ENCODE measurements at regions not wholly inside any gene's neighbourhood (a gene's known extent, or its start where the extent isn't known, plus 50 kb on each side); places are given as distances from the start of the nearest gene placed in this dataset.

DNA sequence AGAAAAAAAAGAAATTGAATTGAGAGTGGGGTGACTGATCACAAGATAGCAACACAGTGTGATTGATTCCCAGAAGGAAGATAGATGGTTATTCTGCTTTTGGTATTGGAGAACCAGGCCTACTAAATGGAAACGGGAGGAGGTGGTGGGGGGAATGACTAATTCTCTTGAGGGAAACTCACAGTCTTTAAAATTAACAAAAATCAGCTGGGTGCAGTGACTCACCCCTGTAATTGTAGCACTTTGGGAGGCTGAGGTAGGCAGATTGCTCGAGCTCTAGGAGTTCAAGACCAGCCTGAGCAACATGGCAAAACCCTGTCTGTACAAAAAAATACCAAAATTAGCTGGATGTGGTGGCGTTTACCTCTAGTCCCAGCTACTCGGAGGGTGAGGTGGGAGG is 134.6 kb upstream of the PDE4B start:
- Mint-ChIP-seq H3K9me3 (peaks cover 5% of the 10 kb centered on the region), H3K36me3 (ENCODE audit: low read depth) (no peaks in the 10 kb centered on the region), H3K27me3 (ENCODE audit: low read depth) (peaks cover 6% of the 10 kb centered on the region), H3K27ac (no peak overlapping the region), H3K4me1 (ENCODE audit: low read depth) (no peaks in the 10 kb centered on the region), H3K4me3 (no peak overlapping the region)
- no peak for DNase-seq
- CTCF ChIA-PET = no interaction called here
- intact Hi-C loops (cut with micrococcal nuclease) = no loop called here

- CTCF ChIA-PET = no interaction called here
- Mint-ChIP-seq H3K36me3 (ENCODE audit: low read depth) (no peaks in the 10 kb centered on the region), H3K4me3 (no peak overlapping the region), H3K27ac (no peak overlapping the region), H3K9me3 (peaks cover 4% of the 10 kb centered on the region), H3K27me3 (ENCODE audit: low read depth) (peaks cover 18% of the 10 kb centered on the region), H3K4me1 (ENCODE audit: low read depth) (no peaks in the 10 kb centered on the region)
- intact Hi-C loops (cut with micrococcal nuclease) = no loop called here
- no peak for DNase-seq
Observed at GRCh38 chr1:65668368-65668767, 124.3 kb upstream of the PDE4B start.

DNA sequence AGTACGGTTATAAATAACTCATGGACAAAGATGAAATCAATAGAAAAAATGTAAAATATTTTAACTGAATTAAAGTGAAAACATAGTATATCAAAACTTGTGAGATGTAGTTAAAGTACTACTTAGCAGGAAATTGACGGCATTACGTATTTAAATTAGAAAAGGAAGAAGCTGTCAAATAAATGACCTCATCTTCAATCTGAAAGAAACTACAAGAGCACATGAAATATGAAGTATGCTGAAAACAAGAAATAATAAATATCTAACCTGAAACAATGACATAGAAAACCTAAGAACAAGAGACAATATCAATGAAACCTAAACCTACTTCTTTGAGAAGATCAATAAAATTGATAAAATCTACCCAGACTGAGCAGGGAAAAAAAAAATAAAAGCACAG is 122.2 kb upstream of the PDE4B start:
- no peaks in the 10 kb centered on the region for H3K4me1 Mint-ChIP-seq (ENCODE audit: low read depth)
- H3K4me3 Mint-ChIP-seq = no peak overlapping the region
- intact Hi-C loops (cut with micrococcal nuclease) = no loop called here
- CTCF ChIA-PET = interaction anchor here (0.7 kb wide), 1 partner anchor 61 kb away, joined by 6 read pairs; no protein-coding TSS in a partner anchor
- H3K36me3 Mint-ChIP-seq (ENCODE audit: low read depth) = no peaks in the 10 kb centered on the region
- no peak overlapping the region for H3K27ac Mint-ChIP-seq
- H3K9me3 Mint-ChIP-seq = peaks cover 4% of the 10 kb centered on the region
- H3K27me3 Mint-ChIP-seq (ENCODE audit: low read depth) = peaks cover 14% of the 10 kb centered on the region
- DNase-seq = no peak

DNA sequence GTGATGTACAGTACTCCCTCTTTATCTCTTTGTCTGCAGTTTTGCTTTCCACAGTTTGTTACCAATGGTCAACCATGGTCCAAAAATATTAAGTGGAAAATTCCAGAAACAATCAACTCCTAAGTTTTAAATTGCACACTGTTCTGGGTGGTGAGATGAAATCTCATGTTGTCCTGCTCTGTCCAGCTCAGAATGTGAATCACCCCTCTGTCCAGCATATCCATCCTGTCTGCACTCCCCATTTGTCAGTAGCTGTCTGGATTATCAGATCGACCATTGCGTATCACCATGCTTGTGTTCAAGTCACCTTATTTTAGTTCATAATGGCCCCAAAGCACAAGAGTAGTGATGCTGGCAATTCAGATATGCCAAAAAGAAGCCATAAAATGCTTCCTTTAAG is 118.2 kb upstream of the PDE4B start:
- intact Hi-C loops (cut with micrococcal nuclease) = no loop called here
- H3K4me1 Mint-ChIP-seq (ENCODE audit: low read depth) = no peaks in the 10 kb centered on the region
- no peak overlapping the region for H3K4me3 Mint-ChIP-seq
- no peaks in the 10 kb centered on the region for H3K9me3 Mint-ChIP-seq
- no peaks in the 10 kb centered on the region for H3K36me3 Mint-ChIP-seq (ENCODE audit: low read depth)
- no peak overlapping the region for H3K27ac Mint-ChIP-seq
- DNase-seq = no peak
- no peaks in the 10 kb centered on the region for H3K27me3 Mint-ChIP-seq (ENCODE audit: low read depth)
- CTCF ChIA-PET = interaction anchor here (1.2 to 1.8 kb wide), 2 partner anchors 13 to 80 kb away, joined by 3 to 6 read pairs; no protein-coding TSS in a partner anchor

- CTCF ChIA-PET = interaction anchor here (0.8 kb wide), 1 partner anchor 17 kb away, joined by 3 read pairs; no protein-coding TSS in a partner anchor
- Mint-ChIP-seq H3K27me3 (ENCODE audit: low read depth) (peaks cover 6% of the 10 kb centered on the region), H3K4me3 (no peak overlapping the region), H3K27ac (no peak overlapping the region), H3K36me3 (ENCODE audit: low read depth) (no peaks in the 10 kb centered on the region), H3K9me3 (no peaks in the 10 kb centered on the region), H3K4me1 (ENCODE audit: low read depth) (no peaks in the 10 kb centered on the region)
- intact Hi-C loops (cut with micrococcal nuclease) = loop anchor here (10.0 kb wide), 2 partner anchors 565 to 935 kb away; partner anchors contain the start of gene RAVER2
- DNase-seq = no peak
Observed at GRCh38 chr1:65679773-65680172, 112.9 kb upstream of the PDE4B start.

- intact Hi-C loops (cut with micrococcal nuclease) = loop anchor here (10.0 kb wide), 2 partner anchors 564 to 936 kb away; partner anchors contain the start of gene RAVER2
- no peaks in the 10 kb centered on the region for H3K9me3 Mint-ChIP-seq
- no peaks in the 10 kb centered on the region for H3K4me1 Mint-ChIP-seq (ENCODE audit: low read depth)
- no peak overlapping the region for H3K27ac Mint-ChIP-seq
- H3K27me3 Mint-ChIP-seq (ENCODE audit: low read depth) = peaks cover 7% of the 10 kb centered on the region
- no peak for DNase-seq
- no peak overlapping the region for H3K4me3 Mint-ChIP-seq
- CTCF ChIA-PET = no interaction called here
- no peaks in the 10 kb centered on the region for H3K36me3 Mint-ChIP-seq (ENCODE audit: low read depth)
Observed at GRCh38 chr1:65681096-65681495, 111.6 kb upstream of the PDE4B start.

DNA sequence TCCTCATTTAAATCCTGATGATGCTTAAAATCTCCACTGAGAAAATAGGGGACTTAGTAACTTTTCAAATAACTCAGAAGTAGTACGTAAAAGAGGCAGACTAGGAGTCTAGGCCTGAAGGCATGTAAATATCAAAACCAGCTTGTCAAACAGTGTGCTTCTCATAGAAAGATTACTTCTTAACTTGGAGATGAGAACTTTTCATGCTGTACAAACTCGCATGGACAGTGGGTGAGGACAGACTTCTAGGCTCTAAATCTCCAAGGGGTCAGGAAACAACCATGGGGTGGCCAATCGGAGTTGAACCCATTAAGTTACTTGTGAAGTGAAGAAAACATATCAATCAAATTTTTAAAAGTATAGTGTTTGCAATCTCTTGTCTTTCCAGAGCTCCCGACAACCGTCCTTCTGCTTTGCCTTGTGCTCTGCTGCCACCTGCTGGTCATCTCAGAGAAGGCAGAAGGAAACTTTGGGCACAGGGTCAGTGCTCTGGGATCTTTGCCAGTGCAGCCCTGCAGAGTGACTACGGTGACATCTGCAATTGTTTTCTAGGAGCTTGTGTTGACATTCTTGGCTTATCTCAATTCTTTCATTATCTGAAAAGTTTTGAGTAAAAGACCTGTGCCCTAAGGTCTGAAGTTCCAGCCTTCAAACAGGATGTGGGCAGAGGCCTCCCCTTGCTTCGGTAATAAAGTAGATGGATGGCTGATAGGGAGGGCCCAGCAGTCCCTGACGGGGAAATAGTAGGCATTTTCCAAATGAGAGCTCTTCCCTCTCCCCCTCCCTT is 105.1 kb upstream of the PDE4B start:
- H3K4me3 Mint-ChIP-seq = no peak overlapping the region
- CTCF ChIA-PET = interaction anchor here (0.6 to 4.1 kb wide), 35 partner anchors 9 to 623 kb away, joined by 3 to 45 read pairs (median 4); no protein-coding TSS in a partner anchor
- intact Hi-C loops (cut with micrococcal nuclease) = loop anchor here (1.0 to 10.0 kb wide), 10 partner anchors 256 to 1418 kb away; partner anchors contain the start of gene RAVER2

DNA sequence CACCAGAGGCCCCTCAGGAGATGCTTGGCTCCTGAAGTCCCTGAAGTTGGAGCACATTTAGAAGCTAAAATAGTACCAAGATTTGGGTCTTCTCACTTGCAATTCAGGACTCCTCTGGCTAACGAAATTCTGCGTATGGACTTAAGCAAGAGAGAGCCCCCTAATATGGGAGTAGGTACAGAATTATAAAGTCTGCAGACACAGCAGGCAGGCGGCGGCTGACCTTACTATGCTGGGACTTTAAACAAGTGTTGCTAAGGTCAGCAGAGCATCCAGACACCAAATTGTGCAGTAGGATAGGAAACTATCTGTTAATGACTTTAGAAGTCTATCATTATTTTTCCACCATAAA is 104.5 kb upstream of the PDE4B start:
- intact Hi-C loops (cut with micrococcal nuclease) = loop anchor here (1.0 to 10.0 kb wide), 3 partner anchors 557 to 1419 kb away; partner anchors contain the start of gene RAVER2
- H3K4me1 Mint-ChIP-seq (ENCODE audit: low read depth) = peaks cover 6% of the 10 kb centered on the region

More for the DNA sequence above, 105.1 kb upstream of the PDE4B start:
- no peaks in the 10 kb centered on the region for H3K9me3 Mint-ChIP-seq
- peak; percentile 88 for DNase-seq
- no peak overlapping the region for H3K27ac Mint-ChIP-seq
- H3K4me1 Mint-ChIP-seq (ENCODE audit: low read depth) = peaks cover 6% of the 10 kb centered on the region
- H3K36me3 Mint-ChIP-seq (ENCODE audit: low read depth) = no peaks in the 10 kb centered on the region
- H3K27me3 Mint-ChIP-seq (ENCODE audit: low read depth) = peaks cover 9% of the 10 kb centered on the region

DNA sequence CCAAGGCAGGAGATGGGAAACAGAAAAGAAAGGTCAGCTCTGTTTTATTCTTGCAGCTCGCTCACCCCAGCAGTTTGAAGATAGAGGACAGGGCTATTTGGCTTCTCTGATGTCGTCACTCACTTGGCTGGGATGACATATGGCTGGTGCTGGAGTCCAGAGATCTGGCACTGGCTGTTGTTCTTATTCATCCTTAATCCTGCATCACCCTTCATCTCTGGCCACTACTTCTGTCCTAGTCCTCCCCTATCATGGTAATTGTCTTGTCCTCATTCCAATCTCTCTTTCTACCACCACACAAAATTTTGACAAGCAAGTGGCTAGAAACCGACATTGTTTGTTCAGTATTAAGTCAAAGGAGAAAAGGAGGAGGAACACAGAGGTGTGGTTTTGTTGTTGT is 103.8 kb upstream of the PDE4B start:
- Mint-ChIP-seq H3K36me3 (ENCODE audit: low read depth) (no peaks in the 10 kb centered on the region), H3K27ac (no peak overlapping the region), H3K4me1 (ENCODE audit: low read depth) (peaks cover 6% of the 10 kb centered on the region), H3K4me3 (no peak overlapping the region), H3K9me3 (no peaks in the 10 kb centered on the region), H3K27me3 (ENCODE audit: low read depth) (peaks cover 7% of the 10 kb centered on the region)
- no peak for DNase-seq
- intact Hi-C loops (cut with micrococcal nuclease) = loop anchor here (1.0 to 10.0 kb wide), 3 partner anchors 556 to 1420 kb away; partner anchors contain the start of gene RAVER2
- CTCF ChIA-PET = interaction anchor here (0.8 to 4.1 kb wide), 4 partner anchors 16 to 758 kb away, joined by 3 to 45 read pairs (median 5); no protein-coding TSS in a partner anchor

More for the DNA sequence above, 104.5 kb upstream of the PDE4B start:
- Mint-ChIP-seq H3K36me3 (ENCODE audit: low read depth) (no peaks in the 10 kb centered on the region), H3K4me3 (no peak overlapping the region), H3K27me3 (ENCODE audit: low read depth) (peaks cover 9% of the 10 kb centered on the region), H3K27ac (no peak overlapping the region), H3K9me3 (no peaks in the 10 kb centered on the region)
- DNase-seq = no peak
- CTCF ChIA-PET = interaction anchor here (0.6 to 4.1 kb wide), 31 partner anchors 9 to 624 kb away, joined by 3 to 45 read pairs (median 4); no protein-coding TSS in a partner anchor

- intact Hi-C loops (cut with micrococcal nuclease) = no loop called here
- no peak overlapping the region for H3K27ac Mint-ChIP-seq
- peaks cover under 1% of the 10 kb centered on the region for H3K27me3 Mint-ChIP-seq (ENCODE audit: low read depth)
- peaks cover 6% of the 10 kb centered on the region for H3K4me1 Mint-ChIP-seq (ENCODE audit: low read depth)
- no peaks in the 10 kb centered on the region for H3K36me3 Mint-ChIP-seq (ENCODE audit: low read depth)
- no peaks in the 10 kb centered on the region for H3K9me3 Mint-ChIP-seq
- no peak overlapping the region for H3K4me3 Mint-ChIP-seq
- CTCF ChIA-PET = interaction anchor here (1.0 to 1.5 kb wide), 3 partner anchors 455 to 616 kb away, joined by 3 to 6 read pairs (median 5); no protein-coding TSS in a partner anchor
- no peak for DNase-seq
Observed at GRCh38 chr1:65691152-65691900, 101.4 kb upstream of the PDE4B start.

DNA sequence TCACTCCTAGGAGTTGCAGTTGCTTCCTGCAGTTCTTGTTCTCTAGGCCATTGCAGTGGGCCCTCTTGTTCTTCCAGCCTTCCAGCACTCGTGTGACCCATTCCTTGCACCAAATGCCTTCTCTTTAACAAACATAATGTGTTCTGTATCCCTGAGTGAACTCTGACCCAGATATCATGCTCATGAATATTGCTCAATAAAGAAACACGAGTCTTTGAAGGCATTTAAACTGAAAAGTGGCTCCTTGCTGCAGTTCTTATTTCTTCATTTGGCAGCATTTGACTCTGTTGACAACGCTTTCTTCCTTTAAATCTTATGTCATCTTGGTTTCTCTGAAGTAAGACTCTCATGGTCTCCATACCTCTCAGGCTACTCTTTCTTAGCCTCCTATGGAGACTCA is 100.7 kb upstream of the PDE4B start:
- intact Hi-C loops (cut with micrococcal nuclease) = no loop called here
- Mint-ChIP-seq H3K27me3 (ENCODE audit: low read depth) (no peaks in the 10 kb centered on the region), H3K4me3 (no peak overlapping the region), H3K4me1 (ENCODE audit: low read depth) (peaks cover 6% of the 10 kb centered on the region), H3K9me3 (no peaks in the 10 kb centered on the region), H3K27ac (no peak overlapping the region), H3K36me3 (ENCODE audit: low read depth) (no peaks in the 10 kb centered on the region)
- CTCF ChIA-PET = interaction anchor here (0.6 to 1.5 kb wide), 2 partner anchors 32 to 455 kb away, joined by 4 to 6 read pairs; no protein-coding TSS in a partner anchor
- no peak for DNase-seq

- DNase-seq = no peak
- Mint-ChIP-seq H3K27ac (no peak overlapping the region), H3K27me3 (ENCODE audit: low read depth) (no peaks in the 10 kb centered on the region), H3K4me1 (ENCODE audit: low read depth) (no peaks in the 10 kb centered on the region), H3K4me3 (no peak overlapping the region), H3K36me3 (ENCODE audit: low read depth) (no peaks in the 10 kb centered on the region), H3K9me3 (no peaks in the 10 kb centered on the region)
- CTCF ChIA-PET = no interaction called here
- intact Hi-C loops (cut with micrococcal nuclease) = no loop called here
Observed at GRCh38 chr1:65694126-65694525, 98.6 kb upstream of the PDE4B start.

Measured in activated naive CD4-positive, alpha-beta T cell treated with anti-CD3 and anti-CD28 coated beads for 36 hours (primary cell).